ENCODE measurements at regions not wholly inside any gene's neighbourhood (a gene's known extent, or its start where the extent isn't known, plus 50 kb on each side); places are given as distances from the start of the nearest gene placed in this dataset.

GRCh38 chr9:95623640-95624039 is 106.9 kb upstream of the PTCH1 start:
- no peak for DNase-seq (ENCODE audit: low read depth)

GRCh38 chr9:95620722-95621121 is 104.0 kb upstream of the PTCH1 start:
- no peak for DNase-seq (ENCODE audit: low read depth)

GRCh38 chr9:95620314-95620713 is 103.5 kb upstream of the PTCH1 start:
- DNase-seq (ENCODE audit: low read depth), result no peak

GRCh38 chr9:95615246-95615645 is 98.5 kb upstream of the PTCH1 start:
- no peak for DNase-seq (ENCODE audit: low read depth)

GRCh38 chr9:95613670-95614069 is 96.9 kb upstream of the PTCH1 start:
- no peak for DNase-seq (ENCODE audit: low read depth)

- DNase-seq (ENCODE audit: low read depth), result no peak
Measured at GRCh38 chr9:95611354-95611753, 94.6 kb upstream of the PTCH1 start.

- DNase-seq (ENCODE audit: low read depth), result no peak
Measured at GRCh38 chr9:95610006-95610785, 93.4 kb upstream of the PTCH1 start.

GRCh38 chr9:95609426-95609825 is 92.7 kb upstream of the PTCH1 start:
- DNase-seq (ENCODE audit: low read depth), result no peak

GRCh38 chr9:95608341-95608740 is 91.6 kb upstream of the PTCH1 start:
- no peak for DNase-seq (ENCODE audit: low read depth)

GRCh38 chr9:95607507-95607906 is 90.7 kb upstream of the PTCH1 start:
- no peak for DNase-seq (ENCODE audit: low read depth)

- DNase-seq (ENCODE audit: low read depth), result no peak
Measured at GRCh38 chr9:95606489-95607350, 89.9 kb upstream of the PTCH1 start.

- DNase-seq (ENCODE audit: low read depth), result peak; percentile 7
Measured at GRCh38 chr9:95605816-95606488, 89.2 kb upstream of the PTCH1 start.

GRCh38 chr9:95605101-95605500 is 88.3 kb upstream of the PTCH1 start:
- no peak for DNase-seq (ENCODE audit: low read depth)

- no peak for DNase-seq (ENCODE audit: low read depth)
Measured at GRCh38 chr9:95598236-95598635, 81.5 kb upstream of the PTCH1 start.

- DNase-seq (ENCODE audit: low read depth), result no peak
Measured at GRCh38 chr9:95595721-95596295, 79.0 kb upstream of the PTCH1 start.

- no peak for DNase-seq (ENCODE audit: low read depth)
Measured at GRCh38 chr9:95592931-95593330, 76.2 kb upstream of the PTCH1 start.

- DNase-seq (ENCODE audit: low read depth), result no peak
Measured at GRCh38 chr9:95588724-95589588, 72.2 kb upstream of the PTCH1 start.

GRCh38 chr9:95587021-95587964 is 70.5 kb upstream of the PTCH1 start:
- no peak for DNase-seq (ENCODE audit: low read depth)

- DNase-seq (ENCODE audit: low read depth), result no peak
Measured at GRCh38 chr9:95586326-95586725, 69.6 kb upstream of the PTCH1 start.

- DNase-seq (ENCODE audit: low read depth), result no peak
Measured at GRCh38 chr9:95585824-95586223, 69.1 kb upstream of the PTCH1 start.
